HG03103 (cell line): ENCODE measurements at regions not wholly inside any gene's neighbourhood (a gene's known extent, or its start where the extent isn't known, plus 50 kb on each side); places are given as distances from the start of the nearest gene placed in this dataset.
"Not testable (repeated sequence)": the region's sequence is repeated elsewhere in the genome, so short reads cannot be mapped to it uniquely, and the experiment has no call there.

Source experiments
- ATAC-seq: cut with Tn5 transposase; IDR thresholded peaks from one replicate; pipeline ENCODE4 v1.9.1; 2021; ENCODE audit warnings: low read depth; ENCODE audit not compliant: unreplicated experiment

GRCh38 chr9:106077731-106078130 is 383.4 kb downstream of the TMEM38B start:
- ATAC-seq = no peak

- no peak for ATAC-seq
Observed at GRCh38 chr9:106082621-106083020, 388.3 kb downstream of the TMEM38B start.

- ATAC-seq = no peak
Observed at GRCh38 chr9:106084702-106085101, 390.4 kb downstream of the TMEM38B start.

DNA sequence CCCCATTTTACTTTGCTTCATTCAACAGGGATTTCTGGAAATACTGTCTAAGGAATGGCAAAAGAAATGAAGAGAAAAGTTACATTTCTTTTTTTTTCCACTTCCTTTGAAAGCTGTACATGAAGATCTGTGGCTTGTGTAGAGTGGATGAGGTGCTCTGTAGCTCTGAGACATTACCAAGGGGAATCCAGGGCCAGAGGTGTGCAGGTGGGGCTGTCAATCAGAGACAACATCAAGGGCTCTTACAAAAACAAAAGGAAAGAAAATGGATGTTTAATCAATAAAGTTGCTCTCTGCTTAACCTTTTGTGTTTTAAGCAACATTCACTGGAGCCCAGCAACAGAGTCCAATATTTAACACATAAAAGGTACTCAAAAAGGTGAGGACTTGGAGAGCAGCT is 391.1 kb downstream of the TMEM38B start:
- no peak for ATAC-seq

- ATAC-seq = no peak
Observed at GRCh38 chr9:106092083-106092482, 397.7 kb downstream of the TMEM38B start.

GRCh38 chr9:106102821-106103220 is 408.5 kb downstream of the TMEM38B start:
- no peak for ATAC-seq

DNA sequence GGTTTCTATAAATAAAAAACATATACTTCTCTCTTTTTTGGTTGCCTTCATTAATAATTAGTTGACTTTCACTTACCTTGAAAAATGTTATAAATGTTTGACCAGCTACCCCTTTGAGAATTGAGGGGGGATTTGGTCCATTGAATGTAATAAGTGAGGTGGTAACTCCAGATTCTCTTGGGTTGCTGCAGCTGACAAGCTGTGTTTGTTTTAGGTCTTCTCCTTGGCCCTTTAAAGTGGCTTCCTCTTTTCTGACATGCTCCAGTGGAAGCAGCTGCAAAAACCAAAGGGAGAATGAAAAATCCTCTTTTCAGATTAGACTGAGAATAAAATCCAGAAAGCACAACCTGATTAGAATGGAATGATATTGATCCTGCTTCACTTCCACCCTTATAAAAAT is 410.5 kb downstream of the TMEM38B start:
- no peak for ATAC-seq

DNA sequence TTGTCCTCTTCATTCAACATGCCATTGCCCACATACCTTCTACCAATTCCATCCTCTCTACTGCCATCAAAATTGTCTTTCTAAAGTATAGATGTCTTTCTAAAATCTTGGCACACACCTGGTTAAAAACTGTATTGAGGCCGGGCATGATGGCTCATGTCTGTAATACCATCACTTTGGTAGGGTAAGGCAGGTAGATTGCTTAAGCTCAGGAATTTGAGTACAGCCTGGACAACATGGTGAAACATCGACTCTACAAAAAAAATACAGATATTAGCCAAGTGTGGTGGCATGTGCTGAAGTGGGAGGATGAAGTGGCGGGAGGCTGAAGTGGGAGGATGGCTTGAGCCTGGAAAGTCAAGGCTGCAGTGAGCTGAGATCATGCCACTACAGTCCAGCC is 412.1 kb downstream of the TMEM38B start:
- no peak for ATAC-seq

DNA sequence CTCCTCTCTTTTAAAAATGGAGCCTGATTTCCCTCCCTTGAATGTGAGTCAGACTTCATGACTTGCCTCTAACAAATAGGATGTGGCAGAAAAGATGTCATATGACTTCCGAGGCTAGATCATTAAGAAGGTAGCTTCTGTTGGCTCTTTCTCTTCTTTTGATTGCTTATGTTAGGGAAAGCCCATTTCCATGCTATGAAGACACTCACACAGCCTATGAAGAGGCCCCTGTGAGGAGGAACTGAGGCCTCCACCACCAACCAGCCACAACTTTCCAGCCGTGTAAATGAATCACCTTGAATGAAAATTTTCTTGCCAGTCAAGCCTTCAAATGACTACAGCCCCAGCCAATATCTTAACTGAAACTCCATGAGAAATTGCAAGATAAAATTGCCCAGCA is 413.4 kb downstream of the TMEM38B start:
- ATAC-seq = no peak

DNA sequence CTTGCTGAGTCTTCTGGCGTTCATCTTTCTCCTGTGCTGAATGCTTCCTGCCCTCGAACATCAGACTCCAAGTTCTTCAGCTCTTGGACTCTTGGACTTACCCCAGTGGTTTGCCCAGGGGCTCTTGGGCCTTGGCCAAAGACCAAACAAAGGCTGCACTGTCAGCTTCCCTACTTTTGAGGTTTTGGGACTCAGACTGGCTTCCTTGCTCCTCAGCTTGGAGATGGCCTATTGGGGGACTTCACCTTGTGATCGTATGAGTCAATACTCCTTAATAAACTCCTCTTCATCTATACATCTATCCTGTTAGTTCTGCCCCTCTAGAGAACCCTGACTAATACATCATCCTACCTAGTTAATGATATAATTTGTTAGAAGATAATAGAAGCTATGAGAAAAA is 415.4 kb downstream of the TMEM38B start:
- ATAC-seq = not testable (repeated sequence)

DNA sequence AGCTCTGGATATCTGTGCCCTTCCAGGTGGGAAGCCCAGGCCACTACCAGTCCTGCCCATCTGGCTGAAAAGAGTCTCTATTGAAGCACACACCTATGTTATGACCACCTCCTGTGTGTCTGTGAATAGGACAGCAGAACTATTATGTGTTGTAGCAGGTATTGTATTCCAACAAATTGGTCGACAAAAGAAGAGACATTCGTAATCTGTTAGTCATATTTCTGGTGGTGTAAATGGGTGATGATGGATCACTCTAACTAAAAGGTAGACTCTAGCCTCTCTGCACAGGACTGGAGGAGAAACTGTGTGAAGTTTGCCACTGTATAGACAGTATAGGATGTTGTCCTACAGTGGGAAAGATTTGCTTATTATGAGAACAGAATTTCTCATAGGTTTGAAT is 416.1 kb downstream of the TMEM38B start:
- no peak for ATAC-seq

DNA sequence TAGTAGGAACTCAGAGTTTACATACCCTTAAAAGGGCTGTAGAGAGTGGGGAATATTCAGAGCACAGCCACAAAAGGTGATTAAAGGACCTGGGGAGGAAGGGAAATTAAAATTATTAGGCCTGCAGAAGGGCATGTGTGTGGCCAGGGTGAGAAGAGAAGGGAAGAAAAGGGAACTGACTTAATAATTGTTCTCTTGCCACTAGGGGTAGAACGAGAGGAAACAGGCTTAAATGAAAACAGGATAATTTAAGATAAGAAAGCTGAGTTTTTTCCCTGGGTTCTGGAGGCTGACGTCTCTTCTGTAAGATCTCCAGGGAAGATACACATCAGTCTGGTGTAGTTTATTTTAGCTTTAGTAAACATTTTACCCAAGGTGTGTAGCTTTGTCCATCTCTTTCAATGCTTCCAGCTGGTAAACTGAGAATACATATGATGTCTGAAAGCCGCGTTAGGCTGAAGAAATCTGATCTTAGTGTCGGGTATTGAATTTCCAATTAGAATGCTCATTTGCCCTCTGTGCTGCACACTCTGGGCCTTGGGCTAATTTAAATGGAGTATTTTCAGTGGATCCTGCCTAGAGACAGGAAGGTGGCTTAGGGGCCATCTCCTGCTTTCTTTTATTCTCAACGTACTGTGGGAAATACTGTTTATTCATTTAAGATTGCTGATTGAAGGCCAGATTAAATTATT is 416.8 kb downstream of the TMEM38B start:
- no peak for ATAC-seq

DNA sequence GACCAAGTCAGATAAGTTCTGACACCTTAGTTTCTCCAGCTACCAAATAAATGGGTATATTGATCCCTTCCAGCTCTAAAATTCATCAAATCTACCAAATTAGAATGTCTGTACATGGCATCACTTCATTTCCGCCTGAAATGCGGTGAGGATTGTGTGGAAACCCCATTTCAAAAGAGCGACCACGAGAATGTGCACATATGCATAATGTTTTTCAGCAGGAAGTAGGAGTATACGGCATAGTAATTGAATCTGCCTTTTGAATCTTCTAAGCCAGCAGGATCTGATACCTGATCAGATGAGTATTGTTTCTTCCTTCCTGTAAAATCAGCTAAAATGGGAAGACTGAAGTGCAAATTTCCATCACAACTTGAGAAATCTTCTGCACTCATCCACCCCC is 418.6 kb downstream of the TMEM38B start:
- ATAC-seq = no peak

GRCh38 chr9:106119176-106119575 is 424.8 kb downstream of the TMEM38B start:
- ATAC-seq = no peak

GRCh38 chr9:106120071-106120470 is 425.7 kb downstream of the TMEM38B start:
- no peak for ATAC-seq

DNA sequence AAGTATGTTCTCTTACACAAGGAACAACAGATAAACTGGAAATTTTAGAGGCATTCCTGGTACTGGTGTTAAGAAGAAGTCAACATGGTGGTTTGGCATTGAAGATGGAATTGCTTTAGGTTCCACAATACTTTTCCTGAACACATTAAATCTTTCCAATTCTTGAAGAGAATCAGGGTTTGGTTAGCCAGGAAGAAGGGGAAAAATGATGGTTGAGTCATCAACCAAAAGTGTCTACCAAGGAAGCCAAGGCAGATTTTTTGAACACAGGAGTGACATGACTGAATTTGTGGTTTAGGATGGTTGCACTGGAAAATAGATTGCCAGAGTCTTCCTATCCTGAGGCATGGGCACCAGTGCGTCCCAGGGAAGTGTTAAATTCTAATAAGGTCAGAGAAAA is 433.4 kb downstream of the TMEM38B start:
- ATAC-seq = no peak

GRCh38 chr9:106130374-106130773 is 436.0 kb downstream of the TMEM38B start:
- no peak for ATAC-seq

DNA sequence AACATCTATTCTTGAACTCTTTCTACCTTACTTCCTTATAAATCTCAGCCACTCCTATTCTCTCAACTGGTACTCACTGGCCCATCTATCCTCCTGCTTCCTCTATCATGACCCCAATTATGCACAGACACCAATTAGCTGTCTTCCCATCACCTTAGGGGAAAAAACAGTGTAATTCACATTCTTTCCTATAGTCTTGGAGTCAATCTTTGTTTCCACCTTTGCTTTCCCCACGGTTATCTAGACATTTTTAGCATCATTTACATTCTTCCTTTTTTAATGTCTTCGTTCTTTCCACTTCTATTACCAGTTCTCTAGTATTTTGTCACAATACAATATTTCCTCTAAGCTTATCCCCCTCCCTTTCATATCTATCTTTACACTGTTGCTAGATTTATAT is 449.4 kb downstream of the TMEM38B start:
- ATAC-seq = no peak

DNA sequence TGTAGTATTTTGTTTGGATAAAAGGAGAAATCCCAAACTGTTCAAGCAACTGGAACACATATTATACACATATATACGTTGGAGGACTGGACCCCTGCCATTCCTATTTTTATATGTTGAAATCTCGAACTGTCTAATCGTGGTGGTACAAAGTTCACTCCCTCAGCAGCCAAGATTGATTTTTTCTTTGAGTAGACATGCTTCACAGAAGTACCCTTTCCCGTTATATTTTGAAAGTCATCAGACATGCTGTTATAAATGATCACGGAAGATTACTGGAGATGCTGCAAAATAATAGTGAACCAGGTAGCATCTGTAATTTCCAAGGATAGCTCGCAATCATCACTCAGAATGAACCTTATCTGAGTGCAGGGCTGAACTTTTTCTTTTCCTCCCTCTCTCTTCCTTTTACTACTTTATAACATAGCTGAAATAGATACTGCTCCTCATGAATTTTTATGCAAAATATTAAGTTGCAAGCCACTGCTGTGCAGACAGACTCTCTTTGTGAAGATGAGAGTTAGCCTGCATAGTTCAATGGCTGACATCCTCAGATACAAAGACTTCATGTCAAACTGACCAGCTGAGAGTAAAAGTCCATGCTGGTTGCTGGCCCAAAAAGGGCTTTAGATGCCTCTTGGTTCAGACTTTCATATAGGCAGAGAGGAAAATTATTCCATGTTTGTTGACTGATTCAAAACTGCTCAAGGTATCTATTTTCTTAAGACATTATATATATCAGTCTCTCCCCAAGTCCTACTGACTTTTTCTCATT is 451.9 kb downstream of the TMEM38B start:
- ATAC-seq = no peak

- ATAC-seq = no peak
Observed at GRCh38 chr9:106146886-106147285, 452.5 kb downstream of the TMEM38B start.

DNA sequence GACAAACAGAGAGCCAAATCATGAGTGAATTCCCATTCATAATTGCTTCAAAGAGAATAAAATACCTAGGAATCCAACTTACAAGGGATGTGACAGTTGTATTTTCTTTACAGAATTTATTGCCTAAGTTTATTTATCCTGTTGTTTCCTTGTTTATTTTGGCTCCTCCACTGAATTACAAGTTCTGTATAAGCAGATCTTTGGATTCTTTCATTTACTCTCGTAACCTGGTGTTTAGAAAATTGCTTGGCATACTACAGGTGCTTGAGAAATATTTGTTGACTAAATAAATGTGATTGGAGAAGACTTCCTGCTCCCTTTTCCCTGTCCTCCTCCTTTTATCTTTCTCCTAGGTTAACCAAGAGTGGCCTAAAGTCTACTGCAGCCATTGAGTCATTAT is 455.6 kb downstream of the TMEM38B start:
- ATAC-seq = no peak

DNA sequence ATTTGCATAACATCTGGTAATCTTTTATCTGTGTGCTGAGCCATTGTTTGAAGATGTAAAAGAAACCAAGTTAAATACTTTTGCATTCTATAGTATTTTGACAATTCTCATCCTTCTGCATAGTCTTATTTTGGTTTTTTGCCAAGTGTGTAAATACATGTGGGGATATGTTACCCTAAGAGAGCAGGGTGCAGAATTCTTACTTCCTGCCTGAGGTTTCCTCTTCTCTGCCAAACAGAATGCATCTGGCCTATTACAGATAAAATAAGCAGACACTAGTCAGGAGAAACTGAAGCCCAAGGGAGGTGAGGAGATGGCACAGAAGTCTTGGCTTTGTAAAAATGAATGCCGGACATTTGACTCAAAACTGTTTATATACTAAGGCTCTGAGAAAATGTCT is 462.1 kb downstream of the TMEM38B start:
- no peak for ATAC-seq
